ENCODE measurements at regions not wholly inside any gene's neighbourhood (a gene's known extent, or its start where the extent isn't known, plus 50 kb on each side); places are given as distances from the start of the nearest gene placed in this dataset.

DNA sequence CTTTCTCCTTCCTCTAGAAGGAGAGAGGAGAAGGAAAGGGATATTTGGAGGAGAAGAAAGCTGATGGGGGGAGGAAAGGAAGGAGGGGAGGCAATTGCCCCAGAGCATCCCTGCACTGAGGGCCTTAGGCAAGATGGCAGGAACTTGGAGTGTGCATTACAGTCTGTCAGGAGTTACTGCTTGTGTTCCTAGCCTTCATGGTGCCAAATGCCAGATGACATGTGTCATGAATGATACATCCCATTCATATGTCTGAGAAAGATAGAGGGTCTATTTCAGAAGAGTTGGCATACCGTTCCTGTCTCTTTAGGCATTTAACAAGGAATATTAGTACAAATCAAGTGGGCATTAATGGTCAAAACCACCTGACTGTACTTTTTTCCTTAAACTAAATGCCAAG lies 232.1 kb upstream of the NT5C1B start:
- no peaks in the 10 kb centered on the region for H3K36me3 ChIP-seq (ENCODE audit: control insufficient read depth, insufficient read depth, low read length)
- intact Hi-C loops (cut with micrococcal nuclease): no loop called here
- no peaks in the 10 kb centered on the region for H3K27me3 ChIP-seq (ENCODE audit: control insufficient read depth in 2 of 2, insufficient read depth in 2 of 2, low read length in 2 of 2)
- no peak overlapping the region for H3K4me3 ChIP-seq
- no peak overlapping the region for H3K9ac ChIP-seq (ENCODE audit: insufficient read depth in 1 of 2, low read depth in 2 of 2, low read length in 2 of 2)
- DNase-seq (ENCODE audit: extremely low read depth in 1 of 4, low spot score in 3 of 4): no peak
- H3K9me3 ChIP-seq (replicated peaks; ENCODE audit: control insufficient read depth, insufficient read depth, low read depth, low read length): no peaks in the 10 kb centered on the region
- H3K4me1 ChIP-seq (replicated peaks in 1 of 2; ENCODE audit: control insufficient read depth in 2 of 2, insufficient read depth in 2 of 2, low read length in 2 of 2): no peaks in the 10 kb centered on the region
- BruUV-seq (replicated peaks): no TSS peak
- no peaks in the 10 kb centered on the region for H4K20me1 ChIP-seq (replicated peaks; ENCODE audit: control insufficient read depth, insufficient read depth, low read length)
- ChIA-PET CTCF (ENCODE audit: low intra/inter-chr PET ratio) (no interaction called here), POLR2A (no interaction called here)
- ATAC-seq: no peak
- no peaks in the 10 kb centered on the region for H3K9me1 ChIP-seq (ENCODE audit: control insufficient read depth, insufficient read depth, low read length)
- no peak overlapping the region for H3K4me2 ChIP-seq (ENCODE audit: insufficient read depth, low read length)
- H3K27ac ChIP-seq (ENCODE audit: extremely low read depth, low read depth, low read length): no peak overlapping the region
- H3K79me2 ChIP-seq (ENCODE audit: control insufficient read depth, insufficient read depth, low read length): no peaks in the 10 kb centered on the region
- FAIRE-seq: no peak
- WGBS (ENCODE audit: insufficient coverage, low coverage, missing lambda C conversion rate): 0% methylated on average over 1 of the region's 1 CpG
- no peak overlapping the region for H2AFZ ChIP-seq (ENCODE audit: low read depth, low read length)
- in situ Hi-C loops (cut with MboI): no loop called here
- no peak for TF ChIP-seq ZFX (CRISPR knock-in tag; IDR thresholded peaks at IDR 0.05)
- TF ChIP-seq SMARCE1 (IDR thresholded peaks at IDR 0.05): no peak
- TF ChIP-seq, protein P1, sequence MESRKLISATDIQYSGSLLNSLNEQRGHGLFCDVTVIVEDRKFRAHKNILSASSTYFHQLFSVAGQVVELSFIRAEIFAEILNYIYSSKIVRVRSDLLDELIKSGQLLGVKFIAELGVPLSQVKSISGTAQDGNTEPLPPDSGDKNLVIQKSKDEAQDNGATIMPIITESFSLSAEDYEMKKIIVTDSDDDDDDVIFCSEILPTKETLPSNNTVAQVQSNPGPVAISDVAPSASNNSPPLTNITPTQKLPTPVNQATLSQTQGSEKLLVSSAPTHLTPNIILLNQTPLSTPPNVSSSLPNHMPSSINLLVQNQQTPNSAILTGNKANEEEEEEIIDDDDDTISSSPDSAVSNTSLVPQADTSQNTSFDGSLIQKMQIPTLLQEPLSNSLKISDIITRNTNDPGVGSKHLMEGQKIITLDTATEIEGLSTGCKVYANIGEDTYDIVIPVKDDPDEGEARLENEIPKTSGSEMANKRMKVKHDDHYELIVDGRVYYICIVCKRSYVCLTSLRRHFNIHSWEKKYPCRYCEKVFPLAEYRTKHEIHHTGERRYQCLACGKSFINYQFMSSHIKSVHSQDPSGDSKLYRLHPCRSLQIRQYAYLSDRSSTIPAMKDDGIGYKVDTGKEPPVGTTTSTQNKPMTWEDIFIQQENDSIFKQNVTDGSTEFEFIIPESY (CRISPR knock-in tag; IDR thresholded peaks at IDR 0.05): no peak
- no peak for TF ChIP-seq GABPB2 (CRISPR knock-in tag; conservative IDR thresholded peaks at IDR 0.05)
- TF ChIP-seq, protein P2, sequence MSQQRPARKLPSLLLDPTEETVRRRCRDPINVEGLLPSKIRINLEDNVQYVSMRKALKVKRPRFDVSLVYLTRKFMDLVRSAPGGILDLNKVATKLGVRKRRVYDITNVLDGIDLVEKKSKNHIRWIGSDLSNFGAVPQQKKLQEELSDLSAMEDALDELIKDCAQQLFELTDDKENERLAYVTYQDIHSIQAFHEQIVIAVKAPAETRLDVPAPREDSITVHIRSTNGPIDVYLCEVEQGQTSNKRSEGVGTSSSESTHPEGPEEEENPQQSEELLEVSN (IDR thresholded peaks at IDR 0.05; ENCODE audit: borderline replicate concordance in 1 of 2, extremely low read depth in 1 of 2, insufficient read depth in 1 of 2, insufficient read length in 1 of 2, low read depth in 1 of 2, low read length in 1 of 2, poor library complexity in 1 of 2, severe bottlenecking in 1 of 2): no peak
- TF ChIP-seq, protein P3, sequence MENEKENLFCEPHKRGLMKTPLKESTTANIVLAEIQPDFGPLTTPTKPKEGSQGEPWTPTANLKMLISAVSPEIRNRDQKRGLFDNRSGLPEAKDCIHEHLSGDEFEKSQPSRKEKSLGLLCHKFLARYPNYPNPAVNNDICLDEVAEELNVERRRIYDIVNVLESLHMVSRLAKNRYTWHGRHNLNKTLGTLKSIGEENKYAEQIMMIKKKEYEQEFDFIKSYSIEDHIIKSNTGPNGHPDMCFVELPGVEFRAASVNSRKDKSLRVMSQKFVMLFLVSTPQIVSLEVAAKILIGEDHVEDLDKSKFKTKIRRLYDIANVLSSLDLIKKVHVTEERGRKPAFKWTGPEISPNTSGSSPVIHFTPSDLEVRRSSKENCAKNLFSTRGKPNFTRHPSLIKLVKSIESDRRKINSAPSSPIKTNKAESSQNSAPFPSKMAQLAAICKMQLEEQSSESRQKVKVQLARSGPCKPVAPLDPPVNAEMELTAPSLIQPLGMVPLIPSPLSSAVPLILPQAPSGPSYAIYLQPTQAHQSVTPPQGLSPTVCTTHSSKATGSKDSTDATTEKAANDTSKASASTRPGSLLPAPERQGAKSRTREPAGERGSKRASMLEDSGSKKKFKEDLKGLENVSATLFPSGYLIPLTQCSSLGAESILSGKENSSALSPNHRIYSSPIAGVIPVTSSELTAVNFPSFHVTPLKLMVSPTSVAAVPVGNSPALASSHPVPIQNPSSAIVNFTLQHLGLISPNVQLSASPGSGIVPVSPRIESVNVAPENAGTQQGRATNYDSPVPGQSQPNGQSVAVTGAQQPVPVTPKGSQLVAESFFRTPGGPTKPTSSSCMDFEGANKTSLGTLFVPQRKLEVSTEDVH (IDR thresholded peaks at IDR 0.05; ENCODE audit: low read depth, partially characterized antibody): no peak
- TF ChIP-seq, protein P4, sequence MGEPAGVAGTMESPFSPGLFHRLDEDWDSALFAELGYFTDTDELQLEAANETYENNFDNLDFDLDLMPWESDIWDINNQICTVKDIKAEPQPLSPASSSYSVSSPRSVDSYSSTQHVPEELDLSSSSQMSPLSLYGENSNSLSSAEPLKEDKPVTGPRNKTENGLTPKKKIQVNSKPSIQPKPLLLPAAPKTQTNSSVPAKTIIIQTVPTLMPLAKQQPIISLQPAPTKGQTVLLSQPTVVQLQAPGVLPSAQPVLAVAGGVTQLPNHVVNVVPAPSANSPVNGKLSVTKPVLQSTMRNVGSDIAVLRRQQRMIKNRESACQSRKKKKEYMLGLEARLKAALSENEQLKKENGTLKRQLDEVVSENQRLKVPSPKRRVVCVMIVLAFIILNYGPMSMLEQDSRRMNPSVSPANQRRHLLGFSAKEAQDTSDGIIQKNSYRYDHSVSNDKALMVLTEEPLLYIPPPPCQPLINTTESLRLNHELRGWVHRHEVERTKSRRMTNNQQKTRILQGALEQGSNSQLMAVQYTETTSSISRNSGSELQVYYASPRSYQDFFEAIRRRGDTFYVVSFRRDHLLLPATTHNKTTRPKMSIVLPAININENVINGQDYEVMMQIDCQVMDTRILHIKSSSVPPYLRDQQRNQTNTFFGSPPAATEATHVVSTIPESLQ (CRISPR knock-in tag; IDR thresholded peaks at IDR 0.05): no peak
- no peak for TF ChIP-seq FOXK1 (CRISPR knock-in tag; IDR thresholded peaks at IDR 0.05; ENCODE audit: borderline replicate concordance)
- no peak for TF ChIP-seq RBM14 (IDR thresholded peaks at IDR 0.05; ENCODE audit: borderline replicate concordance, insufficient read depth, low read depth, low read length)
- no peak for TF ChIP-seq ZNF175 (CRISPR knock-in tag; IDR thresholded peaks at IDR 0.05; ENCODE audit: low read depth)
- TF ChIP-seq MIER1 (IDR thresholded peaks at IDR 0.05; ENCODE audit: low read depth): no peak
- TF ChIP-seq ZNF347 (CRISPR knock-in tag; IDR thresholded peaks at IDR 0.05; ENCODE audit: low read depth): no peak
- TF ChIP-seq ZNF589 (CRISPR knock-in tag; IDR thresholded peaks at IDR 0.05; ENCODE audit: low read depth): no peak
